ENCODE measurements at regions not wholly inside any gene's neighbourhood (a gene's known extent, or its start where the extent isn't known, plus 50 kb on each side); places are given as distances from the start of the nearest gene placed in this dataset.

GRCh38 chr17:71071041-71071440 is 901.7 kb downstream of the KCNJ2 start:
- Histone ChIP-seq H3K27me3 (replicated peaks in 1 of 4; ENCODE audit: control insufficient read depth in 3 of 4, extremely low read depth in 1 of 4, insufficient read depth in 3 of 4, low read length in 3 of 4) (no peaks in the 10 kb centered on the region), H2BK120ac (replicated peaks; ENCODE audit: low read depth, low read length) (no peak overlapping the region), H4K8ac (ENCODE audit: extremely low read depth, insufficient read depth, low read length) (no peak overlapping the region), H2AK5ac (ENCODE audit: low read depth, low read length) (no peak overlapping the region), H3K79me1 (ENCODE audit: low read depth, low read length) (no peaks in the 10 kb centered on the region), H3K79me2 (ENCODE audit: control insufficient read depth in 1 of 2, insufficient read depth in 2 of 2, low read length in 2 of 2) (no peaks in the 10 kb centered on the region), H2AFZ (ENCODE audit: low read length) (no peak overlapping the region), H3K9me3 (ENCODE audit: insufficient read depth in 2 of 2, low read depth in 1 of 2, low read length in 1 of 2) (no peaks in the 10 kb centered on the region), H2BK20ac (ENCODE audit: low read length) (no peak overlapping the region), H3K4me3 (ENCODE audit: extremely low read depth in 1 of 4, insufficient read depth in 2 of 4, low read depth in 3 of 4, low read length in 4 of 4) (no peak overlapping the region), H3K4me1 (replicated peaks in 1 of 4; ENCODE audit: control insufficient read depth in 3 of 4, insufficient read depth in 4 of 4, low read length in 3 of 4) (no peaks in the 10 kb centered on the region), H3K23ac (ENCODE audit: insufficient read length) (no peak overlapping the region), H3K9ac (replicated peaks in 1 of 4; ENCODE audit: extremely low read depth in 1 of 4, low read depth in 3 of 4, low read length in 3 of 4) (no peak overlapping the region), H3K4ac (replicated peaks; ENCODE audit: insufficient read length, low read depth, low read length) (no peak overlapping the region), H3K14ac (ENCODE audit: insufficient read length) (no peak overlapping the region), H3K56ac (replicated peaks; ENCODE audit: insufficient read length, low read depth, low read length) (no peak overlapping the region), H2BK15ac (ENCODE audit: low read length) (no peak overlapping the region), H2BK12ac (ENCODE audit: low read depth, low read length) (no peak overlapping the region), H3K27ac (ENCODE audit: low read depth, low read length) (no peak overlapping the region), H4K20me1 (replicated peaks in 1 of 2; ENCODE audit: control insufficient read depth in 1 of 2, insufficient read depth in 2 of 2, low read length in 2 of 2) (no peaks in the 10 kb centered on the region), H3K23me2 (ENCODE audit: low read depth, low read length) (no peaks in the 10 kb centered on the region; the same call in 1 of the 2 replicates), H3K36me3 (ENCODE audit: control insufficient read depth in 2 of 4, insufficient read depth in 4 of 4, low read length in 3 of 4) (no peaks in the 10 kb centered on the region), H3K18ac (ENCODE audit: extremely low read depth, low read length) (no peak overlapping the region), H2BK5ac (ENCODE audit: low read depth, low read length) (no peak overlapping the region), H3K4me2 (ENCODE audit: insufficient read depth in 1 of 2, low read depth in 2 of 2, low read length in 2 of 2) (no peak overlapping the region), H4K5ac (ENCODE audit: insufficient read length, low read depth, low read length) (no peak overlapping the region), H4K91ac (replicated peaks; ENCODE audit: insufficient read length, low read length) (no peak overlapping the region)
- ChIA-PET POLR2A (ENCODE audit: partially characterized antibody) (no interaction called here), CTCF (ENCODE audit: partially characterized antibody) (no interaction called here)
- FAIRE-seq (no peak), DNase-seq (ENCODE audit: low read depth in 1 of 2, low spot score in 2 of 2) (no peak)
- WGBS, 2 experiments (ENCODE audit: extremely low coverage in 1 of 2, insufficient coverage in 1 of 2, insufficient read length in 1 of 2, insufficient replicate concordance in 2 of 2, low coverage in 1 of 2, low lambda C conversion rate in 2 of 2, missing lambda C conversion rate in 1 of 2): 92% methylated on average over 4 of the region's 4 CpGs; no CpG with 5 or more reads in 1 of the 2 experiments
- TF ChIP-seq YY1 (IDR thresholded peaks at IDR 0.05; ENCODE audit: low read depth, low read length) (no peak), HDAC6 (IDR thresholded peaks at IDR 0.05; ENCODE audit: low read depth, low read length) (no peak), JUN (IDR thresholded peaks at IDR 0.05; ENCODE audit: low read depth, low read length) (no peak), SP4 (IDR thresholded peaks at IDR 0.05; ENCODE audit: low read length) (no peak), NRF1 (IDR thresholded peaks at IDR 0.05; ENCODE audit: low read depth, low read length) (no peak), CBX5 (IDR thresholded peaks at IDR 0.05; ENCODE audit: low read depth, low read length) (no peak), ZNF274 (IDR thresholded peaks at IDR 0.05; ENCODE audit: borderline replicate concordance, extremely low read depth, low read length) (no peak), RFX5 (IDR thresholded peaks at IDR 0.05; ENCODE audit: borderline replicate concordance, low read depth, low read length) (no peak), SRF (IDR thresholded peaks at IDR 0.05; ENCODE audit: low read depth, low read length) (no peak), TEAD4 (IDR thresholded peaks at IDR 0.05; ENCODE audit: low read depth, low read length) (no peak)
- TF ChIP-seq, protein P1, sequence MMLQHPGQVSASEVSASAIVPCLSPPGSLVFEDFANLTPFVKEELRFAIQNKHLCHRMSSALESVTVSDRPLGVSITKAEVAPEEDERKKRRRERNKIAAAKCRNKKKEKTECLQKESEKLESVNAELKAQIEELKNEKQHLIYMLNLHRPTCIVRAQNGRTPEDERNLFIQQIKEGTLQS (IDR thresholded peaks at IDR 0.05; ENCODE audit: insufficient read depth, low read depth, low read length): no peak
